HL-60 (cell line): ENCODE measurements at regions not wholly inside any gene's neighbourhood (a gene's known extent, or its start where the extent isn't known, plus 50 kb on each side); places are given as distances from the start of the nearest gene placed in this dataset.

Source experiments
- DNase-seq, 2 experiments: peaks; one replicate each; pipeline ENCODE4 v3.0.0-alpha.2; 2010 to 2020; ENCODE audit warnings: low read depth in 1 of 2, low spot score in 1 of 2
- H3K27ac ChIP-seq: fragments of 250-450 bp; sonication (Bioruptor Pico); replicated peaks from 2 replicates; pipeline ENCODE4 v1.5.1; 2020; ENCODE audit warnings: mild to moderate bottlenecking, moderate library complexity
- H3K27me3 ChIP-seq: fragments of 250-450 bp; sonication (Bioruptor Pico); 2 replicates; pipeline ENCODE4 v1.5.1; 2021; ENCODE audit warnings: mild to moderate bottlenecking, moderate library complexity; ENCODE audit not compliant: insufficient read depth, poor library complexity, severe bottlenecking
- H3K4me3 ChIP-seq: replicated peaks from 2 replicates; pipeline ENCODE4 v1.5.1; 2011; ENCODE audit warnings: mild to moderate bottlenecking, control low read depth, low read length; ENCODE audit not compliant: insufficient read depth
- GABPA ChIP-seq: IDR thresholded peaks from 2 replicates; pipeline ENCODE4 v1.6.1; 2012; ENCODE audit warnings: low read depth
- POLR2AphosphoS5 ChIP-seq: IDR thresholded peaks from 2 replicates; pipeline ENCODE4 v1.6.1; 2012; ENCODE audit warnings: low read depth
- REST ChIP-seq: IDR thresholded peaks from 2 replicates; pipeline ENCODE4 v1.6.1; 2012; ENCODE audit warnings: low read depth; ENCODE audit not compliant: insufficient replicate concordance
- SPI1 ChIP-seq: IDR thresholded peaks from 2 replicates; pipeline ENCODE4 v1.6.1; 2012; ENCODE audit warnings: low read depth, mild to moderate bottlenecking, borderline replicate concordance
- TF ChIP-seq, protein P1 (sequence below): IDR thresholded peaks from one replicate; pipeline ENCODE4 v1.5.1; 2011; ENCODE audit warnings: low read length, control low read depth, inconsistent platforms; ENCODE audit not compliant: insufficient read depth

DNA sequence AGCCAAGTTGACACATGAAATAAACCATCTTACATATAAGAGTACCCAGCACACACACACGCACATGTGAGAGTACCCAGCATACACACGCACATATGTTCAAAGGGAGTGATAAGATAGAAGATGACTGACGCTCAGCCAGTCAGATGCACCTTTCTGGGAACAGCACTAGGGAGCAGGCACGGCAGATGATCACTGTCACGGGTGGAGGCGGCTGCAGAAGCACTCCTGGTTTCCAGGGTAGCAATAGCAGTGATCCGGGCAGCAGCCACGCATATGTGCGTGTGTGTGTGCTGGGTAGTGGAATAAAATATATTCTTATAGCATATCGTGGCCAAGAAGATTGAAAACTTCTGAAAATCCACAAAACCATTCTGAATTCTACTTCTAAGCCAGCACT is 85.8 kb upstream of the NAMPT start:
- DNase-seq, result no peak
- Histone ChIP-seq H3K4me3 (no peak overlapping the region), H3K27me3 (no peaks in the 10 kb centered on the region), H3K27ac (no peak overlapping the region)
- TF ChIP-seq REST (no peak), GABPA (no peak), SPI1 (no peak), POLR2AphosphoS5 (no peak)
- TF ChIP-seq, protein P1, sequence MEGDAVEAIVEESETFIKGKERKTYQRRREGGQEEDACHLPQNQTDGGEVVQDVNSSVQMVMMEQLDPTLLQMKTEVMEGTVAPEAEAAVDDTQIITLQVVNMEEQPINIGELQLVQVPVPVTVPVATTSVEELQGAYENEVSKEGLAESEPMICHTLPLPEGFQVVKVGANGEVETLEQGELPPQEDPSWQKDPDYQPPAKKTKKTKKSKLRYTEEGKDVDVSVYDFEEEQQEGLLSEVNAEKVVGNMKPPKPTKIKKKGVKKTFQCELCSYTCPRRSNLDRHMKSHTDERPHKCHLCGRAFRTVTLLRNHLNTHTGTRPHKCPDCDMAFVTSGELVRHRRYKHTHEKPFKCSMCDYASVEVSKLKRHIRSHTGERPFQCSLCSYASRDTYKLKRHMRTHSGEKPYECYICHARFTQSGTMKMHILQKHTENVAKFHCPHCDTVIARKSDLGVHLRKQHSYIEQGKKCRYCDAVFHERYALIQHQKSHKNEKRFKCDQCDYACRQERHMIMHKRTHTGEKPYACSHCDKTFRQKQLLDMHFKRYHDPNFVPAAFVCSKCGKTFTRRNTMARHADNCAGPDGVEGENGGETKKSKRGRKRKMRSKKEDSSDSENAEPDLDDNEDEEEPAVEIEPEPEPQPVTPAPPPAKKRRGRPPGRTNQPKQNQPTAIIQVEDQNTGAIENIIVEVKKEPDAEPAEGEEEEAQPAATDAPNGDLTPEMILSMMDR, result no peak

- Histone ChIP-seq H3K27me3 (no peaks in the 10 kb centered on the region), H3K4me3 (no peak overlapping the region), H3K27ac (no peak overlapping the region)
- TF ChIP-seq REST, result no peak
- TF ChIP-seq POLR2AphosphoS5, result no peak
- no peak for TF ChIP-seq GABPA
- TF ChIP-seq SPI1, result no peak
- TF ChIP-seq, protein P1, result no peak
- DNase-seq, result no peak
These were observed 85.0 kb upstream of the NAMPT start for GRCh38 chr7:106369816-106370215.

DNA sequence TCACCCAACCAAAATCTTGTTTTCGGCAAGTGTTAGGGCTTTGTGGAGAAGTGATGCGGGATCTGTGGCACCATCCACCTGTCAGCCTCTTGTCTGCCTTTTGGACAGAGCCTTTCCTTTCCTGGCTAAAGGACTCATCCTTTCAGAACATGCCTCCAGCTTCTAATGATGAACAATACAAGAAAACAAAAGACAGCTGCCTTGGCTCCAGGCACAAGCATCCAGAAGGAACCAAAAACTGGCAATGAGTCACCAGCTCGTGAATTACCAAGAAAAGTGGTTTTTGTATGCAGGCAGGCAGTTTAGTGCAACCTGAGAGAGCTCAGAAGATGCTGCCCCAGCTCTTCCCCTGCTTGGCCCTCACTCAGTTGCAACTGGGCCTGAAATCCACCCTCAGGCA is 84.6 kb upstream of the NAMPT start:
- no peak for TF ChIP-seq REST
- Histone ChIP-seq H3K4me3 (no peak overlapping the region), H3K27me3 (no peaks in the 10 kb centered on the region), H3K27ac (no peak overlapping the region)
- no peak for DNase-seq

GRCh38 chr7:106367664-106368063 is 82.9 kb upstream of the NAMPT start:
- Histone ChIP-seq H3K27ac (no peak overlapping the region), H3K4me3 (no peak overlapping the region), H3K27me3 (no peaks in the 10 kb centered on the region)
- no peak for TF ChIP-seq POLR2AphosphoS5
- TF ChIP-seq, protein P1, result no peak
- no peak for TF ChIP-seq REST
- TF ChIP-seq SPI1, result no peak
- TF ChIP-seq GABPA, result no peak
- DNase-seq, result no peak
